Activated T-cell treated with anti-CD3 and anti-CD28 coated beads, Interleukin-2, amount 50 U/mL, for 24 hours (primary cell): ENCODE measurements at regions not wholly inside any gene's neighbourhood (a gene's known extent, or its start where the extent isn't known, plus 50 kb on each side); places are given as distances from the start of the nearest gene placed in this dataset.

Experiments
- DNase-seq: peaks from one replicate; pipeline ENCODE4 v3.0.0-alpha.2; 2020
- H3K27ac Mint-ChIP-seq: 2 replicates; pipeline ENCODE4 v1.8.0; 2020; ENCODE audit warnings: mild to moderate bottlenecking, mixed read lengths
- H3K27me3 Mint-ChIP-seq: 2 replicates; pipeline ENCODE4 v1.8.0; 2020; ENCODE audit warnings: mixed read lengths
- H3K36me3 Mint-ChIP-seq: 2 replicates; pipeline ENCODE4 v1.8.0; 2020; ENCODE audit warnings: low read depth, mixed read lengths
- H3K4me1 Mint-ChIP-seq: 2 replicates; pipeline ENCODE4 v1.8.0; 2020; ENCODE audit warnings: low read depth, mixed read lengths
- H3K4me3 Mint-ChIP-seq: 2 replicates; pipeline ENCODE4 v1.8.0; 2020; ENCODE audit warnings: mild to moderate bottlenecking, moderate library complexity, mixed read lengths
- H3K9me3 Mint-ChIP-seq: 2 replicates; pipeline ENCODE4 v1.8.0; 2020; ENCODE audit warnings: mixed read lengths

GRCh38 chr2:209368914-209369313, 54.9 kb upstream of the MAP2 start:
- no peak overlapping the region for H3K27ac Mint-ChIP-seq
- H3K9me3 Mint-ChIP-seq: peaks cover 4% of the 10 kb centered on the region
- no peaks in the 10 kb centered on the region for H3K36me3 Mint-ChIP-seq
- H3K4me3 Mint-ChIP-seq: no peak overlapping the region
- DNase-seq: no peak
- no peaks in the 10 kb centered on the region for H3K4me1 Mint-ChIP-seq
- no peaks in the 10 kb centered on the region for H3K27me3 Mint-ChIP-seq

GRCh38 chr2:209369656-209370055, 54.2 kb upstream of the MAP2 start:
- Mint-ChIP-seq H3K9me3 (peaks cover 8% of the 10 kb centered on the region), H3K4me3 (no peak overlapping the region), H3K27ac (no peak overlapping the region), H3K27me3 (no peaks in the 10 kb centered on the region), H3K36me3 (no peaks in the 10 kb centered on the region), H3K4me1 (no peaks in the 10 kb centered on the region)
- DNase-seq: no peak

- no peaks in the 10 kb centered on the region for H3K27me3 Mint-ChIP-seq
- H3K9me3 Mint-ChIP-seq: peaks cover 22% of the 10 kb centered on the region
- no peak overlapping the region for H3K27ac Mint-ChIP-seq
- no peaks in the 10 kb centered on the region for H3K36me3 Mint-ChIP-seq
- DNase-seq: no peak
- no peak overlapping the region for H3K4me3 Mint-ChIP-seq
- H3K4me1 Mint-ChIP-seq: no peaks in the 10 kb centered on the region
Measured at GRCh38 chr2:209371407-209371806, 52.4 kb upstream of the MAP2 start.
